ENCODE measurements at regions not wholly inside any gene's neighbourhood (a gene's known extent, or its start where the extent isn't known, plus 50 kb on each side); places are given as distances from the start of the nearest gene placed in this dataset.

- no peak overlapping the region for H3K4me2 ChIP-seq (ENCODE audit: insufficient read depth, low read length)
- ATAC-seq (ENCODE audit: insufficient read depth, low read depth): no peak
- no peak for TF ChIP-seq CTCF (IDR thresholded peaks at IDR 0.05; ENCODE audit: borderline replicate concordance, extremely low read depth, low read length, poor library complexity, severe bottlenecking)
- TF ChIP-seq EZH2 (IDR thresholded peaks at IDR 0.05; ENCODE audit: borderline replicate concordance, low read depth, low read length, severe bottlenecking): no peak
- no peaks in the 10 kb centered on the region for H3K4me1 ChIP-seq (ENCODE audit: insufficient read depth, low read length)
- no peak for DNase-seq
- no peaks in the 10 kb centered on the region for H4K20me1 ChIP-seq (ENCODE audit: insufficient read depth, low read length)
- H3K79me2 ChIP-seq (ENCODE audit: insufficient read depth, low read length): no peaks in the 10 kb centered on the region
- H3K36me3 ChIP-seq (ENCODE audit: insufficient read depth, low read length): no peaks in the 10 kb centered on the region
- no peaks in the 10 kb centered on the region for H3K9me3 ChIP-seq (ENCODE audit: insufficient read depth, low read length, severe bottlenecking)
- no peak overlapping the region for H2AFZ ChIP-seq (ENCODE audit: low read depth, low read length)
- no peak overlapping the region for H3K4me3 ChIP-seq (ENCODE audit: low read depth in 1 of 2, low read length in 2 of 2)
- H3K9ac ChIP-seq (ENCODE audit: low read depth, low read length): no peak overlapping the region
- no peak overlapping the region for H3K27ac ChIP-seq (ENCODE audit: low read length)
- no peaks in the 10 kb centered on the region for H3K27me3 ChIP-seq (ENCODE audit: insufficient read depth, low read length, poor library complexity)
These were observed 216.4 kb upstream of the TSHZ2 start for GRCh38 chr20:52755744-52756143.

- Histone ChIP-seq H3K9me3 (ENCODE audit: insufficient read depth, low read length, severe bottlenecking) (no peaks in the 10 kb centered on the region), H3K27me3 (ENCODE audit: insufficient read depth, low read length, poor library complexity) (no peaks in the 10 kb centered on the region), H3K9ac (ENCODE audit: low read depth, low read length) (no peak overlapping the region), H3K36me3 (ENCODE audit: insufficient read depth, low read length) (no peaks in the 10 kb centered on the region), H3K79me2 (ENCODE audit: insufficient read depth, low read length) (no peaks in the 10 kb centered on the region), H3K4me2 (ENCODE audit: insufficient read depth, low read length) (no peak overlapping the region), H3K4me3 (ENCODE audit: low read depth in 1 of 2, low read length in 2 of 2) (no peak overlapping the region), H4K20me1 (ENCODE audit: insufficient read depth, low read length) (no peaks in the 10 kb centered on the region), H3K27ac (ENCODE audit: low read length) (no peak overlapping the region), H3K4me1 (ENCODE audit: insufficient read depth, low read length) (no peaks in the 10 kb centered on the region), H2AFZ (ENCODE audit: low read depth, low read length) (no peak overlapping the region)
- DNase-seq (no peak), ATAC-seq (ENCODE audit: insufficient read depth, low read depth) (no peak)
- TF ChIP-seq CTCF (IDR thresholded peaks at IDR 0.05; ENCODE audit: borderline replicate concordance, extremely low read depth, low read length, poor library complexity, severe bottlenecking) (no peak), EZH2 (IDR thresholded peaks at IDR 0.05; ENCODE audit: borderline replicate concordance, low read depth, low read length, severe bottlenecking) (no peak)
These were observed 217.8 kb upstream of the TSHZ2 start for GRCh38 chr20:52754366-52754765.

DNA sequence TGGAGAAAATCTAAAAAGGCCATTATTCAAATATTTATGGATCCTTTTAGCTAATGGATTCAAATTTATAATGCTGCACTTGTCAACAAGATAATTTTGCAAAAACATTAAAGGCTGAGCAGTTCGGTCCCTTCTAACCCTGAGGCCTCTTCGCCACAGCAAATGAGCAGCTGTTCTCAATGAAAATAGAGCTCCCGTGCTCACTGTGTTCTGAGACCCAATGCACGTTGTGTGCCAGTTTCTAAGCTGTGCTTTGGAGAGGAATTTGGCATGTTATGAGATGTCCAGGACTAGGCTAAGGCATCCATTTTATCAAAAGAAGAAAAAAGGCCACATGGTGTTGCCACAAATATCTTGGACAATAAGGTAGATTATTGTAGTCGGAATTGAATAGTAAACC lies 220.1 kb upstream of the TSHZ2 start:
- Histone ChIP-seq H3K79me2 (ENCODE audit: insufficient read depth, low read length) (no peaks in the 10 kb centered on the region), H3K36me3 (ENCODE audit: insufficient read depth, low read length) (no peaks in the 10 kb centered on the region), H4K20me1 (ENCODE audit: insufficient read depth, low read length) (no peaks in the 10 kb centered on the region), H3K4me2 (ENCODE audit: insufficient read depth, low read length) (no peak overlapping the region), H3K27ac (ENCODE audit: low read length) (no peak overlapping the region), H3K27me3 (ENCODE audit: insufficient read depth, low read length, poor library complexity) (no peaks in the 10 kb centered on the region), H3K4me1 (ENCODE audit: insufficient read depth, low read length) (no peaks in the 10 kb centered on the region), H2AFZ (ENCODE audit: low read depth, low read length) (no peak overlapping the region), H3K4me3 (ENCODE audit: low read depth in 1 of 2, low read length in 2 of 2) (no peak overlapping the region), H3K9me3 (ENCODE audit: insufficient read depth, low read length, severe bottlenecking) (no peaks in the 10 kb centered on the region), H3K9ac (ENCODE audit: low read depth, low read length) (no peak overlapping the region)
- no peak for DNase-seq
- TF ChIP-seq EZH2 (IDR thresholded peaks at IDR 0.05; ENCODE audit: borderline replicate concordance, low read depth, low read length, severe bottlenecking) (no peak), CTCF (IDR thresholded peaks at IDR 0.05; ENCODE audit: borderline replicate concordance, extremely low read depth, low read length, poor library complexity, severe bottlenecking) (no peak)
- ATAC-seq (ENCODE audit: insufficient read depth, low read depth): no peak

DNA sequence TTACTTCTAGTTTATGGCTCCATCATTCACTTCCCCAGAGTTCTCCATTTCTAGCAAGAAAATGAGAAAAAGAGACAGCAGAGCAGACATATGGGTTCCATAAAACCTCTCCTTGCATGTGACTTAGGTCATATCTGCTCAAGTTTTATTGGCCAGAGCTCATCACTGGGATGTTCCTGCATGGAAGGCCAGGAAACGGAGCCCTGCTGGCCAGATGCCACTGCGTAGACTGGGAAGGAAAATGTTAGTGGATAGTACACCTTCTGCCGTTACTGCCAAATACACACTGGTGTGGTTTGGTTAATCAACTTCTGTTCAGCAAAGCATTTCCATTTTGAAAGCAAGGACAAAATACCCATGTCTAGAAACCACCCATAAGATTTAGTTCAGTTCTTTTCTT lies 220.6 kb upstream of the TSHZ2 start:
- H3K79me2 ChIP-seq (ENCODE audit: insufficient read depth, low read length): no peaks in the 10 kb centered on the region
- no peak for ATAC-seq (ENCODE audit: insufficient read depth, low read depth)
- no peaks in the 10 kb centered on the region for H3K36me3 ChIP-seq (ENCODE audit: insufficient read depth, low read length)
- no peaks in the 10 kb centered on the region for H3K9me3 ChIP-seq (ENCODE audit: insufficient read depth, low read length, severe bottlenecking)
- no peak overlapping the region for H3K9ac ChIP-seq (ENCODE audit: low read depth, low read length)
- DNase-seq: no peak
- no peak overlapping the region for H3K27ac ChIP-seq (ENCODE audit: low read length)
- no peak for TF ChIP-seq CTCF (IDR thresholded peaks at IDR 0.05; ENCODE audit: borderline replicate concordance, extremely low read depth, low read length, poor library complexity, severe bottlenecking)
- no peak for TF ChIP-seq EZH2 (IDR thresholded peaks at IDR 0.05; ENCODE audit: borderline replicate concordance, low read depth, low read length, severe bottlenecking)
- no peak overlapping the region for H3K4me2 ChIP-seq (ENCODE audit: insufficient read depth, low read length)
- no peak overlapping the region for H3K4me3 ChIP-seq (ENCODE audit: low read depth in 1 of 2, low read length in 2 of 2)
- H4K20me1 ChIP-seq (ENCODE audit: insufficient read depth, low read length): no peaks in the 10 kb centered on the region
- H3K4me1 ChIP-seq (ENCODE audit: insufficient read depth, low read length): no peaks in the 10 kb centered on the region
- no peaks in the 10 kb centered on the region for H3K27me3 ChIP-seq (ENCODE audit: insufficient read depth, low read length, poor library complexity)
- no peak overlapping the region for H2AFZ ChIP-seq (ENCODE audit: low read depth, low read length)
